PC-3 (cell line): ENCODE measurements at regions not wholly inside any gene's neighbourhood (a gene's known extent, or its start where the extent isn't known, plus 50 kb on each side); places are given as distances from the start of the nearest gene placed in this dataset.

Source experiments
- CTCF ChIP-seq: fragments of 300-600 bp; sonication (generic); conservative IDR thresholded peaks from 2 replicates; pipeline ENCODE4 v1.5.1; 2017; ENCODE audit warnings: antibody characterized with exemption, low read depth, mild to moderate bottlenecking, low read length
- EZH2 ChIP-seq: fragments of 300-600 bp; sonication (generic); IDR thresholded peaks from one replicate; pipeline ENCODE4 v1.6.1; 2017; ENCODE audit warnings: antibody characterized with exemption, mild to moderate bottlenecking, low read length; ENCODE audit not compliant: unreplicated experiment
- EZH2phosphoT487 ChIP-seq: fragments of 300-600 bp; sonication (generic); IDR thresholded peaks from 2 replicates; pipeline ENCODE4 v1.6.1; 2018; ENCODE audit warnings: mild to moderate bottlenecking, antibody characterized with exemption, low read length, borderline replicate concordance

- TF ChIP-seq CTCF (no peak), EZH2 (no peak), EZH2phosphoT487 (no peak)
These were observed 87.9 kb downstream of the ATPSCKMT start for GRCh38 chr5:10161778-10162177.
